ENCODE measurements at regions not wholly inside any gene's neighbourhood (a gene's known extent, or its start where the extent isn't known, plus 50 kb on each side); places are given as distances from the start of the nearest gene placed in this dataset.

GRCh38 chr13:30044932-30045331, 194.5 kb upstream of the UBL3 start:
- TF ChIP-seq, protein P1, sequence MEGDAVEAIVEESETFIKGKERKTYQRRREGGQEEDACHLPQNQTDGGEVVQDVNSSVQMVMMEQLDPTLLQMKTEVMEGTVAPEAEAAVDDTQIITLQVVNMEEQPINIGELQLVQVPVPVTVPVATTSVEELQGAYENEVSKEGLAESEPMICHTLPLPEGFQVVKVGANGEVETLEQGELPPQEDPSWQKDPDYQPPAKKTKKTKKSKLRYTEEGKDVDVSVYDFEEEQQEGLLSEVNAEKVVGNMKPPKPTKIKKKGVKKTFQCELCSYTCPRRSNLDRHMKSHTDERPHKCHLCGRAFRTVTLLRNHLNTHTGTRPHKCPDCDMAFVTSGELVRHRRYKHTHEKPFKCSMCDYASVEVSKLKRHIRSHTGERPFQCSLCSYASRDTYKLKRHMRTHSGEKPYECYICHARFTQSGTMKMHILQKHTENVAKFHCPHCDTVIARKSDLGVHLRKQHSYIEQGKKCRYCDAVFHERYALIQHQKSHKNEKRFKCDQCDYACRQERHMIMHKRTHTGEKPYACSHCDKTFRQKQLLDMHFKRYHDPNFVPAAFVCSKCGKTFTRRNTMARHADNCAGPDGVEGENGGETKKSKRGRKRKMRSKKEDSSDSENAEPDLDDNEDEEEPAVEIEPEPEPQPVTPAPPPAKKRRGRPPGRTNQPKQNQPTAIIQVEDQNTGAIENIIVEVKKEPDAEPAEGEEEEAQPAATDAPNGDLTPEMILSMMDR (IDR thresholded peaks at IDR 0.05; ENCODE audit: low read depth, low read length, missing control alignments): no peak
- no peak for DNase-seq (ENCODE audit: low read depth)
- H3K4me3 ChIP-seq (ENCODE audit: low read depth, low read length): no peak overlapping the region
- in situ Hi-C loops (cut with HindIII; ENCODE audit: low sequenced_read_pairs): no loop called here

DNA sequence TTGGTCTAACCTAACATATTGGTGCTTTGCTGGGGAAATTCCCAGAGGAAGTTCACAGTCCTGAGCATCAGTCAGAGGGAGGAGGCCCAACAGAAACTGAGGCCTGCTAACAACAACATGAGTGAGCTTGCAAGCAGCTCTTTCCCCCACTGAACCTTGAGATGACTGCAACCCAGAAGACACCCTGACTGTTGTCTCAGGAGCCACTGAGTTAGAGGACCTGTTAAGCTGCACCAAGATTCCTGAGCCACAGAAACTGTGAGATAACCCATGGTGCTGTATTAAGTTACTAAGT, 193.2 kb upstream of the UBL3 start:
- no peak for DNase-seq (ENCODE audit: low read depth)
- no peak overlapping the region for H3K4me3 ChIP-seq (ENCODE audit: low read depth, low read length)
- in situ Hi-C loops (cut with HindIII; ENCODE audit: low sequenced_read_pairs): no loop called here
- TF ChIP-seq, protein P1 (IDR thresholded peaks at IDR 0.05; ENCODE audit: low read depth, low read length, missing control alignments): no peak

- TF ChIP-seq, protein P1 (IDR thresholded peaks at IDR 0.05; ENCODE audit: low read depth, low read length, missing control alignments): no peak
- no peak overlapping the region for H3K4me3 ChIP-seq (ENCODE audit: low read depth, low read length)
- DNase-seq (ENCODE audit: low read depth): no peak
- in situ Hi-C loops (cut with HindIII; ENCODE audit: low sequenced_read_pairs): no loop called here
Observed at GRCh38 chr13:30042891-30043630, 192.6 kb upstream of the UBL3 start.

DNA sequence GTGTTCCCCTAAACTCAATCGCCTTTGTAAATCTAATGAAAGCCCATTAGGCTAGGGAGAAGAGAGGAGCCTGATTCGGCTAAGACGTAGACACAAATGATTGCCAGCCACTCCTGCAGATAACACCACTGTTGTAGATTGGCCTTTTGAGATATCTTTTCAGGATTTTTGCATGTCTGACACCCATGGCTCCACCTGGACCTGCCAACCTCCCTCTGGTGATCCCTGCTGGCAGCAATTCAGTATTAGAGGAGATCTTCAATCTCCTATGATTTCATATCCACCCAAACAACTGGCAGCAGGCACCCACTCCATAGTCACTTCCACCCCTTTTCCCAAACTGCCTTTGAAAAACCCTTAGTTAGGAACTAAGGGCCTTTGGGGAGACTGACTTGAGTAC, 191.9 kb upstream of the UBL3 start:
- no peak for DNase-seq (ENCODE audit: low read depth)
- H3K4me3 ChIP-seq (ENCODE audit: low read depth, low read length): no peak overlapping the region
- in situ Hi-C loops (cut with HindIII; ENCODE audit: low sequenced_read_pairs): no loop called here
- TF ChIP-seq, protein P1 (IDR thresholded peaks at IDR 0.05; ENCODE audit: low read depth, low read length, missing control alignments): no peak

DNA sequence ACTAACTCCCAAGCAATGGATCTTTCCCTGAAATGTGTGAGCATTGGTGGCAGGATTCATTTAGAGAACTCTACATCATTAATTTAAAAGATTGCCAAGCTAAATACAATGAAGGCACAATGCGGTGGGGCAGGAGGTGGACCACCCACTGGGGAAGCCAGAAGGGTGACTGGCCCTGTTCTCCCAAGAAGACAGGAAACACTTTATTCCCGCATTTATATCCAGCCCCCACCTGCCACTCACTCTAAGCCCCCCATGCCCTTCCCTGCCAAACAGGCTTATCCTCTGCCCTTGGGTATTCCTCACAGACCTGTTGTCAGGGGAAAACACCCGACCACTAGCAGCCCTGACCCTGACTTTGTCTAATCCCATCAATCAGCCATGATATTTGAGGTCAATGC, 189.1 kb upstream of the UBL3 start:
- no peak overlapping the region for H3K4me3 ChIP-seq (ENCODE audit: low read depth, low read length)
- no peak for DNase-seq (ENCODE audit: low read depth)
- in situ Hi-C loops (cut with HindIII; ENCODE audit: low sequenced_read_pairs): no loop called here
- TF ChIP-seq, protein P1 (IDR thresholded peaks at IDR 0.05; ENCODE audit: low read depth, low read length, missing control alignments): no peak

DNA sequence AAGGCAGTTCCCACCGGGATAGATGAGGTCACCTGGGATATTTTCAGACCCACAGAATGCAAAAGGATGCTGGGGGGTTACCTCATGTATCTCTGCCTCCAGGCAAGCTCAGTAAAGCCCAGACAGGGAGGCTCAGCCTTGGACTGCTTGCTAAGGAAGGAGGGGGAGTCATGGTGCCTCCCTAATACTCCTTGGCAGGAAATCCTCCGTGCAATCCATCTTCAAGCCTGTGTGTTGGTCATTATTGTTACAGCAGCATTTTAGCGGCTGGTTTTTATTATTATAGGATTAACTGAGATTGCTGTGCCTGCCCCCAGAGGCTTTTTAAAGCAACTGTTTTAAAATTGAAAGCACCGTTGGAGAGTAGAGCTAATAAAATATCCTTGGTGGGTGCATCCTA, 188.5 kb upstream of the UBL3 start:
- in situ Hi-C loops (cut with HindIII; ENCODE audit: low sequenced_read_pairs): no loop called here
- DNase-seq (ENCODE audit: low read depth): no peak
- no peak overlapping the region for H3K4me3 ChIP-seq (ENCODE audit: low read depth, low read length)
- TF ChIP-seq, protein P1 (IDR thresholded peaks at IDR 0.05; ENCODE audit: low read depth, low read length, missing control alignments): no peak
